DMS53 treated with DMSO at 0.1 percent for 48 hours (cell line): ENCODE measurements at regions not wholly inside any gene's neighbourhood (a gene's known extent, or its start where the extent isn't known, plus 50 kb on each side); places are given as distances from the start of the nearest gene placed in this dataset.
"Not testable (repeated sequence)": the region's sequence is repeated elsewhere in the genome, so short reads cannot be mapped to it uniquely, and the experiment has no call there.

ENCODE experiments used
- DNase-seq: peaks from one replicate; lab custom pipeline; 2025; ENCODE audit not compliant: unreplicated experiment; lab: John Stamatoyannopoulos, UW

GRCh38 chr5:71821029-71821428 is 102.0 kb downstream of the CARTPT start:
- no peak for DNase-seq

- not testable (repeated sequence) for DNase-seq
Measured at GRCh38 chr5:71822065-71822464, 103.0 kb downstream of the CARTPT start.

DNA sequence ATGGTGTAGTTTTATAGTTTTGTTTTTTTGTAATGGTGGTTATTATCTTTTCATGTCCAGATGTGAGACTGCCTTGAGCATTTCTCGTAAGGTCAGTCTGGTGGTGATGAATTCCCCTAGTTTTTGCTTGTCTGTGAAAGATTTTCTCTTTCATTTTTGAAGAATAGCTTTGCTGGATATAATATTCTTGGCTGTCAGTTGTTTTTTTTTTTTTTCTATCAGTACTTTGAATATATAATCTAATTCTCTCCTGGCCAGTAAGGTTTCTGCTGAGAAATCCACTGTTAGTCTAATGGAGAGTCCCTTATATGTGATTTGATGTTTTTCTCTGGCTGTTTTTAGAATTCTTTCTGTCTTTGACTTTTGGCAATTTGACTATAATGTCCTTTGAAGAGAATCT is 106.9 kb downstream of the CARTPT start:
- no peak for DNase-seq

- no peak for DNase-seq
Measured at GRCh38 chr5:71828291-71829040, 109.4 kb downstream of the CARTPT start.

DNA sequence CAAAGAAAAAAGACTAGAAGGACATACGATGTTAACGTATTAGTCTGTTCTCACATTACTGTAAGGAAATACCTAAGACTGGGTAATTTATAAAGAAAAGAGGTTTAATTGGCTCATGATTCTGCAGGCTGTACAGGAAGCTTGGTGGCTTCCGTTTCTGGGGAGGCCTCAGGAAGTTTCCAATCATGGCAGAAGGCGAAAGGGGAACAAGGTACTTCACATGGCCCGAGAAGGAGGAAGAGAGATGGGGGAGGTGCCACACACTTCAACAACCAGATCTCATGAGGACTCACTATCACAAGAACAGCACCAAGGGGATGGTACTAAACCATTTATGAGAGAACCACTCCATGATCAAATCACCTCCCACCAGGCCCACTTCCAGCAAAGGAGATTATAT is 110.1 kb downstream of the CARTPT start:
- DNase-seq = no peak

DNA sequence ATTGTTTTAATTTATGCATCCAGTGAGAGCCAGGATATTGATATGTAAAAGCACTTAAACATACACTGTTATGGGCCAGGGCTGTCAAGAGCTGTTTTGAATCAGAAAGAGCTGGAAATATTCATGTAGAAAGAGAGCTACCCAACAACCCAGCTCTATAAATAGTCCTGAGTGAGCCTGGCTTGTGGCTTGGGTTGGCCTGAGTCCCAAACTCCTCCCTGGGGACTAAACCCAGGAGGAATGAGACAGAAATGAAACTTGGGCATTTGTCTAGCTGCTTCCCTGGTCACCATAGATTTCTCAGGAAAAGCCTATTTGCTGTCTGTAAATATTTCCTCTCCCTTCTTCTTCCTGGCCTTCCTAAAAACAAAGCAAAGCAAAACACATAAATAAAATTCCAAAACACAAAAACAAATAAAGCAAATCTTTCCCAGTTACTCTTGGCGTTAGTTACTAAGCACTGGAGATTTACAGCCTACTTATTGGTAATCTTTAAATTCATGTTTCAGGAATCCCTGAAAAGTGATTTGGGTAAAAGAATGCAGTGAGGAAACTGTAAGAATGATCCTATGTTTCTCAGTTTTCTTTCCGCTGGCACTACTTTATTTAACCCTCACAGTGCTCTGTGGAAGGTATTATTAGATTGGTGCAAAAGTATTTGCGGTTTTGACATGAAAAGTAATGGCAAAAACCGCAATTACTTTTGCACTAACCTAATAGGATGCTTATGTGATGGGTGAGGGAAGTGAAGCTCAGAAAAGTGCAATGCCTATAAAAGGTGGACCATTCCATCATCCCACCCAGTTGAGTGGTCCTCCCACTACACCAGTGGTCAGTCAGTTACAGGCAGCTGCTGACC is 111.8 kb downstream of the CARTPT start:
- DNase-seq = no peak

GRCh38 chr5:71832812-71833715 is 114.0 kb downstream of the CARTPT start:
- no peak for DNase-seq

- DNase-seq = no peak
Measured at GRCh38 chr5:71834601-71835000, 115.5 kb downstream of the CARTPT start.

DNA sequence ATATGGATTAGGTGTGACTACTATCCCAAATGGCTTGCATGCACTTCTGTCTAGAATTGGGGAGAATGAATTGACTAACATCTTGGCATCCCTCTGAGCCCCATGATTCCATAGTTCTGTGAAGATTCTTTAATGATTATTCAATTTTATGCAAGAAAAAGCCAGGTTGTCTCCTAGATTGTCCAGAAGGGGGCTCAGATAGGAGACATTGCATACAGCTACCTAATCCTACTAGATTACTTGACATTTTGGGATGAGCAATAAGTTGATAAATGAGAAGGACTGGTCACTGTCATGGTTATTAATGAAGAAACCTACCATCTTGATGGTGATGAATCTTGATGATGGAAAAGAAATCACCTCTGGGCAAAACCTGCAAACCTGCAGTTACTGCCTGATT is 117.0 kb downstream of the CARTPT start:
- DNase-seq = no peak

- DNase-seq = no peak
Measured at GRCh38 chr5:71836559-71837112, 117.6 kb downstream of the CARTPT start.

DNA sequence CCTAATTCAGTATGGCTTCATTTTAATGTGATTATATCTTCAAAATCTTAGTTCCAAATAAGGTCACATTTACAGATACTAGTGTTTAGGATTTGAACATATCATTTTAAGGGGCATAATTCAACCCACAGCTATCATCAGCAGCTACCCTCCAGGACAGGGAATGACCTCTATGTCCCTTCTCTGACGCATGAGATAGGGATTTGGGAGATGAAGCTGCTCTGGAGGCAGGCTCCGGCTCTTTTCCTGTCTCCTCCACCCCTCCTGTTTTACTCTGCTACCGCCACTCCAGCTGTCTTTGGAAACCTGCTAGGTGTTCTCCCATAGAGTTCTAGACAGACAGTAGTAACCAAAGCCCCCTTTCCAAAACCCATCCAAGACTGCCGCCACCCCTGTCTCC is 119.2 kb downstream of the CARTPT start:
- DNase-seq = no peak

DNA sequence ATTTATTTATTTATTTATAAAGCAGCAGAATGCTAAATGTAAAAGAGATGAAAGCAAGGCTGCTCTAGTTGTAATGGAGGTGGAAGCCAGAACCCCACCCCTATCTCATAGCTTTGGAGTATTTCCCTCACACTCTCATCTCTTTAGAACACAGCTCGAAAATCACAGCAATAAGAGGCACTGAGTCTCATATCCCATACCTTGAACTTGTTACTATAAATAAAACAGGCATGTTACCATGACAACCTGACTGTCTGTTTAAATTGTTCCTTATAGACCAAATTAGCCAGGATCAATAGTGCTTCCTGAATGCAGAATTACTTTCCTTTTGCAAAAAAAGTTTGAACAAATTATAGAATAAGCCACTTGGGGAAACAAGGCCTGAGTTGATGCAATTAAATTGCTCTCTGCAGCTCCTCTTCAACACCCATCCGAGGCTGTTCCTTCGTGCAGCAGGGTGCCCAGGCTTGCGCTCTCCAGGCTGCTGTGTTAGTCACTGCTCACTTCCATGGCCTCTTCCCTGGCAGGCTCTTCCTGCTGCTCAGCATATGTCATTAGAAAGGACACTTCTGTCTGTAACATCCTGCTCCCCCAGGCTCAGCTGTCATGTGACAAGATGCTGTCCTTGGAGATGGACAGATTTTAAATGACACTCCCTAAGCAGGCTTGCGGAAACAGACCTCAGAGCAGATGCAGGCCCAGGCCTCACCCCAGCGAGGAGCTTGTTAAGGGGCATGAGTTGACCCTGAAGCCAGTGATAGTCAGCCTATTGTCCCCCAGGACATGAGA is 120.2 kb downstream of the CARTPT start:
- DNase-seq = no peak

DNA sequence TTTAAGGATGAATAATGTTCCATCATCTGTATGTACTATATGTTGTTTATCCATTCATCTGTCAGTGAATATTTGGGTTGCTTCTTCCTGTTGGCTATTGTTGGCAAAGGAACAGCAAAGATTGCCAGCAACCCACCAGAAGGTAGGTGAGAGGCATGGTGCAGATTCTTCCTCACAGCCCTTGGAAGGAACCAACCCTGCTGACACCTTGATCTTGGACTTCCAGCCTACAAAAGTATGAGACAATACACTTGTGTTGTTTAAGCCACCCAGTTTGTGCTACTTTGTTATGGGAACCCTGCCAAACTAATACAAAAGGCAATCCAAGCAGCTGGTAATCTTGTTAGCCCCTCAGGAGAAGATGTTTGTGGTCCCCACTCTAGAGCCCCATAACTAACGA is 122.0 kb downstream of the CARTPT start:
- no peak for DNase-seq

DNA sequence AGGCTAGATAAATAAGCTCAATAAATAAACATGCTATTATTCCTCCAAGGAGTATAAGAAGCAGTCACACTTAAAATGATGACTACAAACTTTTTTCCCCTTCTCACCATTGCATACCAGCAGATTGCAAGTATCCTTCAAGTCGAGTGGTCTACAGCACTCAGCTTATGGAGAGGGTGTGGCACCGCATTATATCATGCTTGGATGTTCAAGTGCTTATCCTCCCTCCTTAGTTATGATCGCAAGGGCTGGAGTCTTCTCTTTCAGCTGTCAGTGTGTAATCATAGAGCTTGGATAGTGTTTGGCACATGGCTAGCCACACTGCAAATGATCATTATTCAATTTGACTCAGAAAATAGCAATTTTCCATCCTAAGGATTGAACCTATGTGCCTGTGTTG is 124.0 kb downstream of the CARTPT start:
- DNase-seq = no peak

- no peak for DNase-seq
Measured at GRCh38 chr5:71844862-71845261, 125.8 kb downstream of the CARTPT start.

GRCh38 chr5:71859515-71859914 is 140.4 kb downstream of the CARTPT start:
- no peak for DNase-seq

DNA sequence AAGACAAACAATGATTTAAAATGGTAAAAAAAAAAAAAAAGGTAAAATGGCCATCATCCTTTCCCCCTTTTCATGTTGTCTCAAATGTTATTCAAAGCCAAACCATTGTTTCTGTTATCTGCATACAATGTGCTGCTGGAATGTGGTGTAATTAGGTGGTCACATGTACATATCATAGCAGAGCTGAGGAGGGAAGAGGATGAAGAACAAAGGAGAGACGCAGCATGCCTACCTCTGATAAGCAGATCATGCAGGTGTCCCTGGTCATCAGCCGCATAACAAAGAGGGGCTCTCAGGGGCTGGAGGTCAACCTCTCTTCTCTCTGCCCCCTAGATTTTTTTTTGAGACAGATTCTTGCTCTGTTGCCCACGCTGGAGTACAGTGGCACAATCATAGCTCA is 141.0 kb downstream of the CARTPT start:
- DNase-seq = no peak

- no peak for DNase-seq
Measured at GRCh38 chr5:71861682-71862081, 142.6 kb downstream of the CARTPT start.

- DNase-seq = no peak
Measured at GRCh38 chr5:71862087-71862486, 143.0 kb downstream of the CARTPT start.

DNA sequence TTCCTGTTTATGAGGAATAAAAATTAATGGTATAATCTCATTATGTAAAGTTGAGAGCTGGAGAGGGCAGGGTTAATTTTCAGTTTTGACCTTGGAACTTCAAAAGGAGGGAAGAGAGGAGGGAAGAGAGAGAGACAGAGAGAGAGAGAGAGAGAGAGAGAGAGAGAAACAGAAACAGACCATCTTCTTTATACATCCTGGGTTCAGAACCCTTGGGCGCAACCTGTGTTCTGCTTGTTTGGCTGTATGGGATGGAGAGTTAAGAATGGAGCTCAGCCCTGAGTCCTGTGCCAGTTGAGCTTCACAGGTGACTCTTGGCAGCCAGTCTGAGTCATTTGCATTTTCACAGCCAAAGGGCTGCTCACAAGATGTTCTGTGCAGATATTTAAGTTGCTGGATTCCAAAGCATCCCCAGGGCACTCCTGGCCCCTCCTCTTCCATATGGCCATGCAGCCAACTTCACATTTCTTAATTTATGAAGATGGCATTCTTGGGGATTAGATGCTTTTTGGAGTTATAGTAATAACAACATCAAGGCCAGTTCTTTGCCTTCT is 143.5 kb downstream of the CARTPT start:
- no peak for DNase-seq
